ENCODE measurements at regions not wholly inside any gene's neighbourhood (a gene's known extent, or its start where the extent isn't known, plus 50 kb on each side); places are given as distances from the start of the nearest gene placed in this dataset.
"Not testable (repeated sequence)": the region's sequence is repeated elsewhere in the genome, so short reads cannot be mapped to it uniquely, and the experiment has no call there.

DNA sequence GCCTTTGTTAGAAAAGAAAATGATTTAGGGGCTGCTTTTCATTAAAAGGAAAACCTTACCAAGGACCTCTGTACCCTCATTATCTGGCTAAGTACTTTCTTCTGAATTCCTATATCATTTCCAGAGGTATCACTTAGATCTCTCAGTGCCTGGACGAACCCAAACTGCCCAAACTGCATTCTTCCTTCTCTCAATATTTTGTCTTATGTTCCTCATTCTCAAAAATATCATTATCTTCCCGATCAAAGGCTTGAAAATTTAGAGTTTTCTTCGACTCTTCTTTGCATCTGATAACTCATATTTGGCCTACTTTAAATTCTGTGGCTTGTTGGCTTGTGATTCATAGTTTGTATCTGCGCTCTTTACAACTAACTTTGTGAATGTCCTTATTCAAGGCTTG is 136.7 kb upstream of the TAF11L2 start:
- ATAC-seq, result no peak
- intact Hi-C loops (cut with DNase I), result no loop called here

DNA sequence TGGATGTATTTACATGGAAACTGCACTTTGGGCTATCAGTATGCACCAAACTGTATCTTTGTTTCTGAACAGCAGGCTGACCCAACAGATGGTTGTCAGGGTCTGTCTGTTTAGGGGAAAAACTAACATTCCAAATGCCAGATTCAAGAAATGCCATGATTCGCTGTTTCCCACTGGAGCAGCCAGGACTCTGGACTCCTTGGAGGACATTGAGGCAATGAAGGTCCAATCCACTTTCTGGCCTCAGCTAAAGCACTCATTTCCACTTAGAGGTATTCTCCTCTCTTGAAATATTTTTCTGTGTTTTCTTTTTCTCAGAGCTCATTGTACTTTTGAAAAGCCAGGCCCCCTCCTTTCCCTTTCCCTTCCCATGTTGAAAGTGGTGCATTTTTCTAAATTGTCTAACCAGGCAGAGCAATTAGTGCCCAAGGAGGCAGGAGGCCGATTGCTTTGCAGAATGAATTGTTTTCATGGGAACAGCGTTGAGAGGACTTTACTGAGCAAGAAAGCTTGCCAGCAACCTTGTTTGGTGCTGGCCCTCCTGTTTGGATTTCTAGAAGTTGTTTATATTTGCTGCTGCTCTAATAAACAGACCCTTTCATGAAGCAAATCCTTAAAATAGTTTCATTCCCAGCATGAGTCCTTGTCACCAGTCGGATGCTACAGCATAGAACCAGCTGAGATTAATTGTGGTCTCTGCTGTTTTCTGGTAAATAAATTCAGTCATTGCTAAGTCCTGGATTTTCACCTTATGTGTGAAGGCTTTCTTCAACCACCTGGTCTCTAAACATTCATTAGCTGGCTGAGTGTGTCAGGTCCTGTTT is 132.8 kb upstream of the TAF11L2 start:
- no peak for ATAC-seq

More for the DNA sequence above, 136.7 kb upstream of the TAF11L2 start:
- no peak for DNase-seq

DNA sequence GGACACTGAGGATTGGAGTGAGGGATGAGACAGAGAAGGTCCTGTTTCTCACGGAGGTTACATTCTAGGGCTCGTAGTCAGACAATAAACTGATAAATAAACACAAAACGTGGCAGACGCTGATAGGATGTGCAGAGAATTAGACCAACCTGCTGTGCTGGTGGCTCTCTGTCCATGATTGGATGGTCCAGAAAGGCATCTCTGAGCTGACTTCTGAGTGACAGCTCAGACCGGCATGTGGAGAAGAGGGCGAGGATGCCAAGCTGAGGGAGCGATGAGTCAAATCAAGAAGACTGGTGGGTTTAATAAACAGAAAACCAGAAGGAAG is 132.3 kb upstream of the TAF11L2 start:
- no peak for DNase-seq
- intact Hi-C loops (cut with DNase I), result no loop called here
- ATAC-seq, result no peak

More for the DNA sequence above, 132.8 kb upstream of the TAF11L2 start:
- intact Hi-C loops (cut with DNase I), result no loop called here
- no peak for DNase-seq

DNA sequence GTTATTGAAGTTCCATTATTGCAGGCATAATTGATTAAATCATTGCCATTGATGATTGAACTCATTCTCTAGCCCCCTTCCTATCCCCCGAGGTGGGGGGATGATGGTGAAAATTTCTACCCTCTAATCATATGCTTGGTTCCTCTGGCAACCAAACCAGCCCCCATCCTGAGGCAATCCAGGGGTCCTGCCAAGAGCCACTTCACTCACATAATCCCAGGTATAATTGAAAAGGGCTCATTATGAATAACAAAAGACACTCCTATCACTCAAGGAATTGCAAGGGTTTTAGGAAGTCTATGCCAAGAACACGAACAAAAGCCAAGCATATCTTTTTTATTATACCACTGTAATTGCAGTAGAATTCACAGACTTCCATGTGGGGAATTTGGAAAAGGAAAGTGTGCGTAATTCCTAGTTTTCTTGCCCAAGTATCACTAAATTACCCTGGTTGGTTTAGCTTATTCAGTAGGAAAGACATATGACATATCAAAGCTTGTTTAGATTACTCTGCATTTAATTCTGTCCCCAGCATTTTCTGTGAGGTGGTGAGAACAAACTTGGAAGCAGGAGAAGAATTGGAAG is 130.7 kb upstream of the TAF11L2 start:
- no peak for ATAC-seq
- intact Hi-C loops (cut with DNase I), result no loop called here
- no peak for DNase-seq

DNA sequence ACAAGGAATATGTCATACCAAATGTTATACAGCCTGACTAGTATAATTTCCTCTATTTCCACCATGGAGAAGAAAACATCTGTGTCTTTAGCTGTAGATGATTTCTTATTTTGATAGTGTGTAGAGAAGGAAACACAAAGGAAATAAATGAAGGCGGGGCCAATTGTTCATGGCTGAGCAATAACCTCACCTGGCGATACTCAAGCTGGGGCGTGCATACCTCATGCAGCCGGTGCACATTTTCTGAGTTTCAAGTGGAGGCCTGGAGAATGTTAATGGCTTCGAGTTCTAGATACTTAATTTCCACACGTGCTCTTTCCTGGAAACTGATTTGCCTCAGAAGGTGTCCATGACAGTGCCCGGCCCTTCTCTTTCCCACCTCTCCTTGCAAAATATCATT is 127.4 kb upstream of the TAF11L2 start:
- DNase-seq, result no peak
- ATAC-seq, result no peak
- intact Hi-C loops (cut with DNase I), result no loop called here

DNA sequence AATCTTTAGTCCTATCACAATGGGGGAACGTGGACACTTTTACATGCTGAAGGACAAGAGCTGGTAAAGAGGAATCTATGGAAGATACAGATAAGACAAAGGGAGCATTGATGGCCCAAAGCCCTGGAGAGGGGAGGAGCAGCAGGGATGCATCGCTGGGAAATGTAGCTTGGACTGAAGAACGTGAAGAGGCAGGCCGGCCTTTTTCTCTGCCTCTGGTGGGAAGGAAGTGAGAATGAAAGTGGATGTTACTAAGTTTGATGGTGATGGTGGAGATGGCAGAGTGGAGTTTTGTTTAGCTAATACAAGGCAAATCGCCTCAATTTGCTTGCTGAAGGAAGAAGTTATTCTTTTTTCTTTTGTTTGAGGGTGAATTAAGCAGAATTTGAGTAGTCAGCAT is 124.6 kb upstream of the TAF11L2 start:
- DNase-seq, result no peak
- no peak for ATAC-seq
- intact Hi-C loops (cut with DNase I), result no loop called here

DNA sequence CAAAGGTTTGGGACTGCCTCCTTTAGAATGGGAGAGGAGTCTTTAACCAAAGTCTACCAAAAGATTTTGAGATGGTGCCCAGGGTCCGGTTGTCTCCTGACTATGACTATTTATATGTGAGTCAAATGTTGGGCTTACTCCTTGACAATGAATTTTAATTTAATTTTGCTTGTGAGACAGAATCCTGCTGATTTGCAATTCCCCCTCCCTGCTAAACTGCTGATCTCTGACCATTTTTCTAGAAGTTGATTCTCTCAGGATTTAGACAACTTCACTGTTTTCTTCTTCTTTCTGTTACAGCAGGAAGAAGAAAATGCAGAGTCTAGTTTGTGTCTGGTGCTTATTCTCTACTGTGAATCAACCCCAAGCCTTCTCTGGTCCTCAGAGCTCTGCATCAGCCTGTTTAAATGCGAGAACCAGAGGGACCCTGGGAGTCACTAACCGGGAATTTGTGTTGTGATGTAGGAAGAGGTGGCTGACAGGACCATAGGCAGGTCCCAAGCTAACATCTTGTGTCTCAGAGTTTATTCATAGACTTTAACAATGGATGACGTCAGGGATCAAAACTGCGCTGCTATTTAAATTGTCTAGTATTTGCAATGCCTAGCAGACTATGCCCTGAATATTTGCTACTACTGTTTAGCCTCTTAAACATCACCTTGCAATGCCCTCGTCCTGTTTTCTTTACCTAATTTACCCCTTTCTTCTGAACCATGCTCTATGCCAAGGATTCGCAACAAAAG is 124.0 kb upstream of the TAF11L2 start:
- intact Hi-C loops (cut with DNase I), result no loop called here
- DNase-seq (no peak), ATAC-seq (no peak)

DNA sequence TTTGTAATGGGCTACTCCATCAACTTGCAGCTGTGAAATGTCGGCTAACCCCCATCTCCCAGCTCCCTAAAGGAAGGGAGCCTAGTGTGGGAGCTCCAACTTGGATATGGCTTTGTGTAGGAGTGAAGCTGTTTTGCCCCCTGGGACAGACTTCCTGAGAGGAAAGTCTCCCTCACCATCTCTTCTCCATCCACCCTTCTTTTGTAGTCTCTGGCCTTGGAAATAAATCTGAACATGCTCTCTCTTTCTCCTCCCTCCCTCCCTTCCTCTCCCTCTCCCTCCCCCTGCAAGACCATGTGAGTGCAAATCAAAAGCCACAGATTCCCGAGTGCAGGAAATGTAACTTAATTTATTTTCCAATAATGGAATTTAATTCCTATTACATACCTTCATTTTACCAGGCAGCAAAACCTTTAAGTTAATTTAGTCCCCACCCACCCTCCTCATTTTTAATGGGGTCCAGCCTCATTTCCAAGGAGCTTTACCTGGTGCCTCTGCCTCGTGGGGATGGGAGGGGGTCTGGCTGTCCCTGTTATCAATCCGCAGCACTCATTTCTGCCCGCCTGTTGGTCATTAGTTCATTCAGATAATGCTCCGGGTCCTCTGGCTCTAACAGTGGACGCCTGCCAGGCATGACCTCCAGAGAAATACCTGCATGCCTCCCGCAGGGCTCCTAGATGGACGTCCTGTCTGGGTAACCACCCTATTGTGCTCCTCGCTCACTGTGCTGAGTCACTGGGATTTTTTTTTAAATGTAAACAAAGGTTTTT is 122.9 kb upstream of the TAF11L2 start:
- no peak for DNase-seq
- intact Hi-C loops (cut with DNase I), result no loop called here
- no peak for ATAC-seq

DNA sequence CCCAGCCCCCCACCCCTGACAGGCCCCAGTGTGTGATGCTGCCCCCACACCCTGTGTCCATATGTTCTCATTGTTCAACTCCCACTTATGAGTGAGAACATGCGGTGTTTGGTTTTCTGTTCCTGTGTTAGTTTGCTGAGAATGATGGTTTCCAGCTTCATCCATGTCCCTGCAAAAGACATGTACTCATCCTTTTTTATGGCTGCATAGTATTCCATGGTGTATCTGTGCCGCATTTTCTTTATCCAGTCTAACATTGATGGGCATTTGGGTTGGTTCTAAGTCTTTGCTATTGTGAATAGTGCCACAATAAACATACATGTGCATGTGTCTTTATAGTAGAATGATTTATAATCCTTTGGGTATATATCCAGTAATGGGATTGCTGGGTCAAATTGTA is 122.1 kb upstream of the TAF11L2 start:
- intact Hi-C loops (cut with DNase I); DNase-seq; ATAC-seq: not testable (repeated sequence)

DNA sequence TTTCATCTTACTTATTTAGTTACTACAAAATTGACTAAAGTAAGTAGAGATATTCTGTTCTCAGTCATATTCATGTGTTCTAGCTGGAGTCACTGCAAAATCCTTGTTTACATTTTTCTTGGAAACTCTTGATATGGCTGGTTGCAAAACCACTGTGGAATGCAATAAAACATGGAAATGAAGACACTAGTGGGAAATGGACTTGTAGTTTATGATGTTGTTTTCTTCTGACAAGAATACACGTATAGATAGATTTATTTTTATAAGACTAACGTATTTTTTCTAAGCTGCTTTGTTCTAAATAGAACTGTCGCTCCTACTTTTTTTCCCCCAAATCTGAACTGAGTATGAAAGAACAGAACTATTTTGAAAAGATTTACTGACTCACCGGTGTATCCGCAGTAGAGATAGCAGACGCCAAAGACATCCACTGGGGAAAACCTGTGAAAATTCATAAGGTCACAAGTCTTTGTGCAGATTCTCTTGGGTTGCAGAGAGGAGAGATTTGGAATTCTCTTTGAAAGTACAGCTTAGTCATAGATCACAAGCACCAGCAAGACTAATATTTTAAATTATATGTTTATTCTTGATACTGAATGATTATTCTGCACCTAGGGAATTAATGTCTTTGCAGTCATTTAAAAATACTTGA is 119.6 kb upstream of the TAF11L2 start:
- intact Hi-C loops (cut with DNase I), result no loop called here
- no peak for DNase-seq
- ATAC-seq, result peak in 1 of 2 donors; percentile 41

DNA sequence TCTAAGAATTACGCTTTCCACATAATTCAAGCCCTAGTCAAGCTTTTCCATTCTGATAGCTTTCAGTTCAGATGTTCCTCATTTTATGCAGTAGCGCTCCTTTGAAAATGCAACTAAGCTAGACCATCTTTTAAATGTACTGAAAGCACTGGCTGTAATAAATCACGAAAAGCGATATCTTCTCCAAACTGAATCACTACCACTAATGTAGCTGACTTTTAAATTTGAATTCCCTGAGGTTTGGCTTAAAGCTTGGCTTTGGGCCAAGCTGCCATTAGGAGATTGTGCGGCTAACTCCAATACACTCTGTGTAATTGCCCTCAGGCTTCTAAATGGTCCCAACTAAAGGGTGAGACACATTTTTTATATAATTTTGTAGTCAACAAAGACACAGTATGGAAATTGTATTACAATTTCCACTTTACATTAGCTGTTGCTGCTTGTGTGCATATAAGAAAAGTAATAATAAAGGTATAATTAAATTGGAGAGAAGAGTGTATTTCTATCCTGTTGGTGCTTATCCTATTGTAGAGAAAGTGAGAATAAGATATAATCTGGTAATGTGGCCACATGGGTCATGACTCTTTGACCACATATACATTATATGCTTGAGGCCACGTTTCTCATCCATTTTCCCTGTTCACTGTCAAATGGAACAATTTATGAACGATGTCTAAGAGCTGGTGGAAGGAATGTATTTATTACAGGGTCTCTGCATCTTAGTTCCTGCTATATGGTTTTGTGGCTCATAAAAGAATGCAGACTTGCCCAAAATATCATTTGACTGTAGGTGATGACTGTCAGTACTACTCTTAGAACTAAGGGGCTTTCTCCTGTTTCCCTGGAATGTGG is 118.7 kb upstream of the TAF11L2 start:
- intact Hi-C loops (cut with DNase I), result no loop called here
- no peak for ATAC-seq
- DNase-seq, result no peak

DNA sequence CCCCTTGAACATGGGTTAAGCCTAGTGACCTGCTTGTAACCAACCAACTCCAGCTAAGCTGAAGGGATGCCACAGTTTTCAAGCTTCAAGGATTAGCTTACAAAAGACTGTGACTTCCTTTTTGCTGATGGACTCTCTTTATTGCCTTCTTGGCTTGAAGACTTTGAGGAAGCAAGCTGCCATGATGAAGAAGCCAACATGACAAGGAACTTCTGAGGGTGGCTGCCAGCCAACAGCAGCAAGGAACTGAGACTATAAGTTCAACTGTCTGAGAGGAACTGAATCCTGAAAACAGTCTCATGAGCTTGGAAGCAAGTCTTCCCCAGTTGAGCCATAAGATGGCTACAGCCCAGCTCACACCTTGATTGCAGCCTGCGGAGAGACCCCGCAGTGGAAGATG is 116.1 kb upstream of the TAF11L2 start:
- peak; percentile 41 to 56 for ATAC-seq
- peak; percentile 53 for DNase-seq
- intact Hi-C loops (cut with DNase I), result no loop called here

DNA sequence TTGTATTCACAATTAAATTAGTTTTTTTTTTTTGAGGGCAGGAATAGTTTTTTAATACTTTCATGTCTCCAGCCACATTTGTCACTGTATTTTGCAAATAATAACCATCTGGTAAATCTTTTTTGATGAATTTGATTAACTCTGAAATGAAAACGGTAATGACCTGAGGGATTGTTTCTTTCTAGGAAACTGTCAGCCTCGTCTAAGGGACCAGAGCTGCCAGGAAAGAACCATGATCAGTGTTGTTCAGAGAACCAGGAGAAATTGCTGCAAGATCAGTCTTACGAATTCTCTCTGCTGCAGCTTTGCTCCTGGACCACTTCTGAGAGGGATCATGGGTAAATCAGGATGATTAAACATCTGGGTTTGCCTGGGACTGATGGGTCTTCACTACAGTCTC is 114.5 kb upstream of the TAF11L2 start:
- ATAC-seq (no peak), DNase-seq (no peak)
- intact Hi-C loops (cut with DNase I), result no loop called here

DNA sequence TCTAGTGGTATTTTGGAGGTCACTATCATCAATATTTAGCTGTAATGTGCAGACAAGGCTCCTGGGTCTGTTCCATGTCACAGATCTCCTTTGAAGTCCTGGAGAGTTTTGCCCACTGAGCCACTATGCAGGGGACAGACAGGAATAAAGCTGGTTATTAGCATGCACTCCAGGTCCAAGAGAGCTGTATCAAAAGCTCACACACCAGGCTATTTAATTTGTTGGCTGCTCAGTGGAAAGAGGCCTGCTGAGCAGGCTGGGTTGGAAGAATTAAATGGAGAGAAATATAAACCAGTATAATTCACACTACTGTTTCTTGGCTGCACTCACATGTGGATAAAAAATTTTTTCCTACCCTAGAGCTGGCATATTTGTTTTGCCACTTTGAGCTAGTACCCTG is 113.8 kb upstream of the TAF11L2 start:
- DNase-seq (no peak), ATAC-seq (no peak)
- intact Hi-C loops (cut with DNase I), result no loop called here

DNA sequence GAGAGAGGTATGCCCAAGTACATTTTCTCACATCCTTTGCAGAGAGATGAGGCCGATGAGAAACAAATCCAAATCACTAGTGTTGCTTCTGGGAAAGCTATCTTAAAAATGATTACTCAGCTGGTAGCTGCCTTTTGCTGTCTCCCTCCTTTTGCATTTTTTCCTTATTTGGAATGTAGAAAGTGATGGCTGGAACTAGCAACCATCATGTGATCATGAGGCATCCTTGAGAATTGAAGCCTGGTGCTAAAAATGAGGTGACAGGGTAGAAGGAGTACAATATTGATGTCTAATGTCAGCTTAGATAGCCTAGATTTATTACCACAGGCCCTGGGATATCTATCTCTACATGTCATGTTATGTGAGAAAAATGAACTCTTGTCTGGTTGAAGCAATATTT is 109.3 kb upstream of the TAF11L2 start:
- no peak for ATAC-seq
- intact Hi-C loops (cut with DNase I), result no loop called here
- no peak for DNase-seq

DNA sequence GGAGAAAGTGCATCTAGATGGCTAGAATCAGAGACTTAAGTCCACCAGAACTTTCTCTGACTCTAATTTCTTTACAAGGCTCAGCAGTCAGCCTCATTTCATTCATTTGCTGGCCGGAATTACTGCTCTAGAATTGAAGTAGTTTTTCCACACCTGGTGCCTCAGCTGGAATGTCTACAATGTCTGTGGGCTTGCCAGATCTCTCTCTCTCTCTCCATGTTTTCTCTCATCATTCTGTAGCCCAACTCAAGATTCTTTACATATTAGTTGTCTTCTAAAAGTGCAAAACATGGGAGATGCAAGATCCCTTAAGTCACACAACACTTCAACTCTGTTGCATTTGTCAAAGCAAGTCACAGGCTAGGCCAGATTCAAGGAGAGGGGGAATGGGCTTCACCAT is 103.9 kb upstream of the TAF11L2 start:
- intact Hi-C loops (cut with DNase I), result no loop called here
- ATAC-seq, result no peak
- DNase-seq, result no peak

DNA sequence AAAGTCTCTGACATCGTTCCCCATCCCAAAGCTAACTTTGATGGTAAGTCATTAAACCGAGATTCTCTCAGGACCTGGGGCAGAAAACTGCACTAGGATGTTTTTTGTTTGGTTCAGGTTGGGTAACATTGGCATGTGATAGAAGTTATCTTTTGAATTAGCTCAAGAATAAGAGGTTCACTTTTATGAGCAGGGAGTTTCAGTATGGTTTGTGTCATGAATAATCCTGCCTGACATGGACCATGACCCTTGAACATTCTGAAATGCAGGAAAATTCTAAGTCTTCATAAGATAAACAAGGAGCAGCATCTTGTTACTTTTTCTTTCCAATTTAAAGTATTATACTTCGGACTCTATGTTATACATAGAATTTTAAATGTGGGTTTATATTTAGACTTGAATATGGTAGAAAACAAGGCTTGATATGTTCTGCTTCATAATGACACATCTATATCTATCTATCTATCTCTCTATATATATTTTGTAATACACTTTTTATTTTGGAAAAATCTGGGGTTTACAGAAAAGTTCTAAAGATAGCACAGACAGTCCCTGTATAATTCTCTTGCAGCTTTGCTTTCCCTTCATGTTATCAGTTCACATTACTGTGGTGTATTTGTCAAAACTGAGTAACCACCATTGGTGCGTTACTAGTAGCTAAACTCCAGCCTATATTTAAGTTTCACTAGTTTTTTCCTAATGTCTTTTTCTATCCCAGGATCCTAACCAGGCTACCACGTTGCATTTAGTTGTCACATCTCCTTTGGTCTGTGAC is 102.7 kb upstream of the TAF11L2 start:
- intact Hi-C loops (cut with DNase I), result no loop called here

DNA sequence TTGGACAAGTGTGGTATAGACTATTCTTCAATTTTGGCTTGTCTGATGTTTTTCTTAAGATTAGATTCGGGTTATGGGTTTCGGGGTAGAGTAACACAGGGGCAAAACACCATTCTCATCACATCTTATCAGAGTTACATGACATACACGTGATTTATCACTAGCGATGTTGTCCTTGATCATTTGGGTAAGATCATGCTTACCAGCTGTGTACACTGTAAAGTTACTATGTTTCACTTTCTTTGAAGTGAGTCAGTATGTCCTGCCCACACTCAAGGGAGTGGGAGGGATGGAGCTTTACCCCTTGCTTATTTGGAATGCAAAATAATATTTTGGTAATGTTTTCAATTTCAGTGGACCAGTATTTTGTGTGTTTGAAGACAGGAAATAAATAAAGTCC is 101.8 kb upstream of the TAF11L2 start:
- ATAC-seq (no peak), DNase-seq (no peak)
- intact Hi-C loops (cut with DNase I), result no loop called here

More for the DNA sequence above, 102.7 kb upstream of the TAF11L2 start:
- no peak for DNase-seq
- no peak for ATAC-seq
